H1 (cell line): ENCODE measurements at regions not wholly inside any gene's neighbourhood (a gene's known extent, or its start where the extent isn't known, plus 50 kb on each side); places are given as distances from the start of the nearest gene placed in this dataset.

ENCODE experiments used
- CTCF ChIA-PET: fragments of 300-600 bp; sonication (Branson Sonifier 250); formaldehyde crosslinking; loops from one replicate; lab custom pipeline; 2021; ENCODE audit not compliant: partially characterized antibody; lab: Charles Lee
- POLR2A ChIA-PET: fragments of 300-600 bp; sonication (Branson Sonifier 250); formaldehyde crosslinking; loops from one replicate; lab custom pipeline; 2021; ENCODE audit warnings: inconsistent platforms; ENCODE audit not compliant: partially characterized antibody; lab: Charles Lee
- DNase-seq, 2 experiments: peaks; one replicate each; pipeline versions ENCODE4 v3.0.0 to v3.0.0-alpha.2; 2010 to 2022; ENCODE audit warnings: low spot score in 2 of 2, low read depth in 1 of 2, mixed read lengths in 1 of 2
- FAIRE-seq: peaks from 2 replicates; lab custom pipeline; 2011; peaks lifted over from hg19 to GRCh38; lab: Jason Lieb, UNC
- H2AFZ ChIP-seq: 2 replicates; pipeline ENCODE4 v1.8.1; 2012; ENCODE audit warnings: low read length, inconsistent platforms
- H2AK5ac ChIP-seq: 2 replicates; pipeline ENCODE4 v1.6.1; 2013; ENCODE audit warnings: low read depth, low read length
- H2BK120ac ChIP-seq: replicated peaks from 2 replicates; pipeline ENCODE3; 2013; ENCODE audit warnings: low read depth, low read length, inconsistent platforms
- H2BK12ac ChIP-seq: 2 replicates; pipeline ENCODE4 v1.6.1; 2013; ENCODE audit warnings: low read depth, low read length
- H2BK15ac ChIP-seq: 2 replicates; pipeline ENCODE4 v1.6.1; 2013; ENCODE audit warnings: low read length
- H2BK20ac ChIP-seq: 2 replicates; pipeline ENCODE4 v1.6.1; 2013; ENCODE audit warnings: low read length
- H2BK5ac ChIP-seq: 2 replicates; pipeline ENCODE4 v1.6.1; 2013; ENCODE audit warnings: low read depth, low read length
- H3K14ac ChIP-seq: 2 replicates; pipeline ENCODE4 v1.6.1; 2013; ENCODE audit warnings: inconsistent platforms; ENCODE audit not compliant: insufficient read length
- H3K18ac ChIP-seq: 2 replicates; pipeline ENCODE4 v1.6.1; 2013; ENCODE audit warnings: low read length; ENCODE audit errors: extremely low read depth
- H3K23ac ChIP-seq: 2 replicates; pipeline ENCODE4 v1.6.1; 2013; ENCODE audit warnings: inconsistent platforms; ENCODE audit not compliant: insufficient read length
- H3K23me2 ChIP-seq: 2 replicates; pipeline ENCODE4 v1.6.1; 2013; ENCODE audit warnings: low read depth, low read length
- H3K27ac ChIP-seq: 2 replicates; pipeline ENCODE4 v1.6.1; 2011; ENCODE audit warnings: low read depth, low read length, inconsistent platforms
- H3K27me3 ChIP-seq, 4 experiments: replicated peaks in 1 of 4; 1 replicate in 1 of 4; 2 replicates in 3 of 4; pipeline versions ENCODE4 v1.6.1 to v1.8.1; 2011 to 2013; ENCODE audit warnings: low read length in 3 of 4, mild to moderate bottlenecking in 3 of 4, inconsistent platforms in 2 of 4, mixed read lengths in 2 of 4, moderate library complexity in 1 of 4; ENCODE audit not compliant: control insufficient read depth in 3 of 4, insufficient read depth in 3 of 4; ENCODE audit errors: extremely low read depth in 1 of 4
- H3K36me3 ChIP-seq, 4 experiments: 2 replicates each; pipeline versions ENCODE4 v1.6.1 to v1.8.1; 2011 to 2013; ENCODE audit warnings: mild to moderate bottlenecking in 4 of 4, low read length in 3 of 4, moderate library complexity in 2 of 4, control low read depth in 1 of 4, inconsistent platforms in 1 of 4; ENCODE audit not compliant: insufficient read depth in 4 of 4, control insufficient read depth in 2 of 4
- H3K4ac ChIP-seq: replicated peaks from 2 replicates; pipeline ENCODE3; 2013; ENCODE audit warnings: low read length, low read depth, mixed read lengths, inconsistent platforms; ENCODE audit not compliant: insufficient read length
- H3K4me1 ChIP-seq, 4 experiments: replicated peaks in 1 of 4; 1 replicate in 1 of 4; 2 replicates in 3 of 4; pipeline versions ENCODE4 v1.6.1 to v1.8.1; 2011 to 2013; ENCODE audit warnings: low read length in 3 of 4, inconsistent platforms in 2 of 4, mixed read lengths in 1 of 4; ENCODE audit not compliant: insufficient read depth in 4 of 4, control insufficient read depth in 3 of 4
- H3K4me2 ChIP-seq, 2 experiments: 2 replicates each; pipeline versions ENCODE4 v1.6.1 to v1.8.1; 2011 to 2013; ENCODE audit warnings: low read depth in 2 of 2, low read length in 2 of 2, control low read depth in 1 of 2, inconsistent platforms in 1 of 2, mild to moderate bottlenecking in 1 of 2; ENCODE audit not compliant: insufficient read depth in 1 of 2
- H3K4me3 ChIP-seq, 4 experiments: fragments of 200-600, 300-600 bp in 1 of 4; sonication (generic), shearing (Covaris generic), sonication (Bioruptor Twin) in 1 of 4; 2 replicates each; pipeline versions ENCODE4 v1.5.1 to v1.8.1; 2011 to 2016; ENCODE audit warnings: low read length in 4 of 4, low read depth in 3 of 4, control low read depth in 2 of 4, inconsistent platforms in 2 of 4, mild to moderate bottlenecking in 2 of 4, mixed read lengths in 1 of 4, moderate library complexity in 1 of 4; ENCODE audit not compliant: insufficient read depth in 2 of 4; ENCODE audit errors: extremely low read depth in 1 of 4
- H3K56ac ChIP-seq: replicated peaks from 2 replicates; pipeline ENCODE3; 2013; ENCODE audit warnings: low read depth, mild to moderate bottlenecking, mixed read lengths, low read length, inconsistent platforms; ENCODE audit not compliant: insufficient read length
- H3K79me1 ChIP-seq: 2 replicates; pipeline ENCODE4 v1.6.1; 2013; ENCODE audit warnings: low read depth, low read length, control low read depth
- H3K79me2 ChIP-seq, 2 experiments: 2 replicates each; pipeline versions ENCODE4 v1.6.1 to v1.8.1; 2012 to 2013; ENCODE audit warnings: low read length in 2 of 2, mild to moderate bottlenecking in 2 of 2, inconsistent platforms in 1 of 2; ENCODE audit not compliant: insufficient read depth in 2 of 2, control insufficient read depth in 1 of 2
- H3K9ac ChIP-seq, 4 experiments: replicated peaks in 1 of 4; 1 replicate in 1 of 4; 2 replicates in 3 of 4; pipeline versions ENCODE4 v1.6.1 to v1.8.1; 2011 to 2013; ENCODE audit warnings: low read depth in 3 of 4, low read length in 3 of 4, control low read depth in 2 of 4, mild to moderate bottlenecking in 2 of 4, moderate library complexity in 2 of 4, inconsistent platforms in 1 of 4; ENCODE audit errors: extremely low read depth in 1 of 4
- H3K9me3 ChIP-seq, 2 experiments: 2 replicates each; pipeline versions ENCODE4 v1.6.1 to v1.8.1; 2012 to 2013; ENCODE audit warnings: mild to moderate bottlenecking in 2 of 2, moderate library complexity in 2 of 2, control low read depth in 1 of 2, inconsistent platforms in 1 of 2, low read depth in 1 of 2, low read length in 1 of 2, mixed read lengths in 1 of 2; ENCODE audit not compliant: insufficient read depth in 2 of 2
- H4K20me1 ChIP-seq, 2 experiments: replicated peaks in 1 of 2; 2 replicates each; pipeline versions ENCODE3 to v1.8.1; 2011 to 2013; ENCODE audit warnings: inconsistent platforms in 2 of 2, low read length in 2 of 2, mild to moderate bottlenecking in 1 of 2; ENCODE audit not compliant: insufficient read depth in 2 of 2, control insufficient read depth in 1 of 2
- H4K5ac ChIP-seq: 2 replicates; pipeline ENCODE4 v1.6.1; 2013; ENCODE audit warnings: low read length, low read depth, mixed read lengths, inconsistent platforms; ENCODE audit not compliant: insufficient read length
- H4K8ac ChIP-seq: 2 replicates; pipeline ENCODE4 v1.8.0; 2013; ENCODE audit warnings: mild to moderate bottlenecking, moderate library complexity, low read length, inconsistent platforms; ENCODE audit not compliant: insufficient read depth; ENCODE audit errors: extremely low read depth
- H4K91ac ChIP-seq: replicated peaks from 2 replicates; pipeline ENCODE3; 2013; ENCODE audit warnings: low read length, mixed read lengths, inconsistent platforms; ENCODE audit not compliant: insufficient read length
- EGR1 ChIP-seq: IDR thresholded peaks from 2 replicates; pipeline ENCODE4 v1.6.1; 2011; ENCODE audit warnings: low read depth, low read length, borderline replicate concordance
- KDM1A ChIP-seq: fragments of 200-600, 300-600 bp; sonication (generic); IDR thresholded peaks from 2 replicates; pipeline ENCODE4 v1.7.1; 2016; ENCODE audit warnings: mild to moderate bottlenecking, low read length, borderline replicate concordance
- YY1 ChIP-seq: IDR thresholded peaks from 2 replicates; pipeline ENCODE4 v1.6.1; 2011; ENCODE audit warnings: low read depth, mild to moderate bottlenecking, low read length
- WGBS, 2 experiments: shearing (Covaris generic) in 1 of 2; methylation state at CpG; one replicate each; pipeline versions ENCODE4 v1.1.6 to v1.1.7; 2013 to 2015; ENCODE audit warnings: low lambda C conversion rate in 2 of 2, mixed read lengths in 2 of 2, inconsistent platforms in 1 of 2, low coverage in 1 of 2, missing lambda C conversion rate in 1 of 2; ENCODE audit not compliant: insufficient replicate concordance in 2 of 2, insufficient coverage in 1 of 2, insufficient read length in 1 of 2; ENCODE audit errors: extremely low coverage in 1 of 2, missing lambda C conversion rate in 1 of 2; 5-methylcytosine and 5-hydroxymethylcytosine counted together

GRCh38 chr16:9371713-9372448 lies 280.4 kb downstream of the HAPSTR1 start:
- no peaks in the 10 kb centered on the region; a peak in 1 of 7 replicates for H3K27me3 ChIP-seq
- H4K5ac ChIP-seq = no peak overlapping the region
- FAIRE-seq (no peak), DNase-seq (no peak)
- H4K20me1 ChIP-seq = no peaks in the 10 kb centered on the region
- no peak overlapping the region for H4K91ac ChIP-seq
- TF ChIP-seq EGR1 (no peak), KDM1A (peak; percentile 59; the same call in 1 of the 2 replicates), YY1 (no peak)
- H3K4ac ChIP-seq = no peak overlapping the region
- H3K18ac ChIP-seq = no peak overlapping the region
- H2BK12ac ChIP-seq = no peak overlapping the region
- H2BK15ac ChIP-seq = no peak overlapping the region
- H3K9me3 ChIP-seq = no peaks in the 10 kb centered on the region
- peaks cover 0 to 6% (median 0%) of the 10 kb centered on the region in 4 experiments; a peak in 2 of 7 replicates for H3K4me1 ChIP-seq
- no peak overlapping the region for H3K23ac ChIP-seq
- no peak overlapping the region for H3K27ac ChIP-seq
- no peak overlapping the region for H3K4me2 ChIP-seq
- H3K14ac ChIP-seq = no peak overlapping the region
- H2AFZ ChIP-seq = no peak overlapping the region
- H2AK5ac ChIP-seq = no peak overlapping the region
- ChIA-PET CTCF (interaction anchor here (0.9 to 3.2 kb wide), 4 partner anchors 9 to 78 kb away, joined by 3 to 13 read pairs (median 4); no protein-coding TSS in a partner anchor), POLR2A (interaction anchor here (0.5 kb wide), 1 partner anchor 502 kb away, joined by 3 read pairs; no protein-coding TSS in a partner anchor)
- 77% methylated on average over 8 of the region's 8 CpGs; no CpG with 5 or more reads in 1 of the 2 experiments for WGBS, 2 experiments
- H3K9ac ChIP-seq = no peak overlapping the region; a peak in 1 of 7 replicates
- no peak overlapping the region for H4K8ac ChIP-seq
- no peak overlapping the region for H2BK120ac ChIP-seq
- no peak overlapping the region for H2BK20ac ChIP-seq
- H3K79me2 ChIP-seq = no peaks in the 10 kb centered on the region
- no peak overlapping the region for H3K56ac ChIP-seq
- no peak overlapping the region for H3K4me3 ChIP-seq
- no peaks in the 10 kb centered on the region; the same call in 1 of the 2 replicates for H3K23me2 ChIP-seq
- no peak overlapping the region for H2BK5ac ChIP-seq
- H3K79me1 ChIP-seq = no peaks in the 10 kb centered on the region
- no peaks in the 10 kb centered on the region for H3K36me3 ChIP-seq
